ENCODE measurements at regions not wholly inside any gene's neighbourhood (a gene's known extent, or its start where the extent isn't known, plus 50 kb on each side); places are given as distances from the start of the nearest gene placed in this dataset.

DNA sequence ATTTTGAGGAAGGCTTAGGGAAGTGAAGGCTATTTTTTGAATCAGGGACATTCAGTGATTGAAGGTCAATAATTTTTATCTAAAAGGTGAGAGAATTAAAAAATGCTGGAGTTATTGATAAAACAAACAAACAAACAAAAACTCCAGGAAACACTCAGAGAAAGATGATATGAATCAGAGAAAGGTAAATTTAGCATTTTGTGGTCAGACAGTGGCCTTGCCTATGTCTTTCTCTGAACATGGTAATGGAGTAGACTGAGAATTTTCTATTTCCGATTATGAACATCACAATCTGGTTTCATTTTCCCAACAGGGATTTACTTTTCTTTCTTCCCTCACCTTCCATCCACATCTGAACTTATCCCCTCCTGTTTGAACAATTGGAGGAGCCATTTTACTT, 353.6 kb upstream of the RIOK2 start:
- Mint-ChIP-seq H3K27ac (no peak overlapping the region), H3K9me3 (peaks cover 16% of the 10 kb centered on the region), H3K4me1 (no peaks in the 10 kb centered on the region), H3K36me3 (no peaks in the 10 kb centered on the region), H3K4me3 (no peak overlapping the region)
- no peak for ATAC-seq
- DNase-seq (ENCODE audit: low spot score in 2 of 2) = no peak

DNA sequence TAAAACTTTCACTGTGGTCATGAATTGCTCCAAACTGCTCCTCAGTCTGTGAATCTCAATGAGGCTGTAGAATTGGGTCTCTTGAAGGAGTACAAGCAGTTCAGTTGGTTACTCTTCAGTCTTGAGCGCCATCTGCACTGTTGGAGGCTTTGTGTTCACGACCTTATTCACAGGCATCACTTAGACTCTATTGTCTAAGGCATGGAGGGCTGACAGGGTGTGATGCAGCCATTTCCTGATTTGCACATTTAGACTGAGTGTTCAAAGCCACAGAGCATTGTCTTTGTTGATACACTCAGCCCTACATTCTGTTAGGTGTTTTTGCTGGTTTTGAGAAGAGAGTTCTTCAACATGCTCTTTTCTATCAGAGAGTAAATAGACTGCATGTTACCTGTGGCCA, 355.9 kb upstream of the RIOK2 start:
- H3K9me3 Mint-ChIP-seq = peaks cover 8% of the 10 kb centered on the region
- H3K4me1 Mint-ChIP-seq = no peaks in the 10 kb centered on the region
- no peak for DNase-seq (ENCODE audit: low spot score in 2 of 2)
- H3K36me3 Mint-ChIP-seq = no peaks in the 10 kb centered on the region
- no peak overlapping the region for H3K27ac Mint-ChIP-seq
- no peak overlapping the region for H3K4me3 Mint-ChIP-seq
- ATAC-seq = no peak

DNA sequence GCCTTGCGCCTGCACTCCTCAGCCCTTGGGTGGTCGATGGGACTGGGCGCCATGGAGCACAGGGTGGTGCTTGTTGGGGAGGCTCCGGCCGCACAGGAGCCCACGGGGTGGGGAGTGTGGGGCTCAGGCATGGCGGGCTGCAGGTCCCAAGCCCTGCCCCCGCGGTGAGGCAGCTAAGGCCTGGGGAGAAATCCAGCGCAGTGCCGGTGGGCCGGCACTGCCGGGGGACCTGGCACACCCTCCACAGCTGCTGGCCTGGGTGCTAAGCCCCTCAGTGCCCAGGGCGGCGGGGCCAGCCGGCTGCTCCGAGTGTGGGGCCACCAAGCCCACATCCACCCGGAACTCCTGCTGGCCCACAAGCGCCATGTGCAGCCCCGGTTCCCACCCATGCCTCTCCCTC, 358.8 kb upstream of the RIOK2 start:
- no peak for ATAC-seq
- H3K9me3 Mint-ChIP-seq = peaks cover 5% of the 10 kb centered on the region
- no peak overlapping the region for H3K4me3 Mint-ChIP-seq
- no peak overlapping the region for H3K27ac Mint-ChIP-seq
- no peak for DNase-seq (ENCODE audit: low spot score in 2 of 2)
- H3K36me3 Mint-ChIP-seq = no peaks in the 10 kb centered on the region
- H3K4me1 Mint-ChIP-seq = no peaks in the 10 kb centered on the region

DNA sequence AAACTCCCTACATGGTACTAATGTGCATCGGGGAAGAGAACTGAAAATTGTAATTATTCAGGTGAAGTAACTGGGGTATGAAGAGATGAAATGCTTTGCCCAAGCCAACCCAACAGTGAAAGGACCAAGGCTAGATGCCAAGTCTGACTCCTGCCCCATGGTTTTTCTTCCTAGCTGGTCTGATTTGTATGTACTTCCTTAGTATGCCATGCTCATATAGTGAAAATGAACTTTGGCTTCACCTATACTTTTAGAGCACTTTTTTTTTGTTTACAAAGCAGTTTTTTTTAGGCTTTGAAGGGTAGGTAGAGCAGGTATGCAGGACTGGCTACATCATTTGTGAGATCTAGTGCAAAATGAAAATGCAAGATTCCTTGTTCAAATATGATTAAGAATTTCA, 359.4 kb upstream of the RIOK2 start:
- no peaks in the 10 kb centered on the region for H3K4me1 Mint-ChIP-seq
- ATAC-seq (no peak), DNase-seq (ENCODE audit: low spot score in 2 of 2) (no peak)

DNA sequence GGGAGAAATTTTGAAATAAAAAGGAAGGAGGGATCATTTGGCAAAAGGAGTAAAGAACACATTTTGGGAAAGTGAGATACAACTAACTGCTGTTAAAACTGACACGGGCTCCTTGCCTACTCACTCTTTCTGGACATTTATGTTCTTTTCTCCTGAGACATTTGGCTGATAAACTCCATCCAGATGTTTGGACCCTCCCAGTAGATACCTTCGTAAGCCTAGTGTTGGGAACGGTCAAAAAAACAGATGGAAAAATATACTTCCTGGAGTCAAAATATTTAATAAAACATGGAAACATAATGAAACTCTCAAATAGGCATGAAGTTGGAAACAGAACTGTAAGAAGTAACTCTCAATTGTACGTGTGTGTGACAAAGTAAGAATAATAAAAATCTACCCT, 360.1 kb upstream of the RIOK2 start:
- DNase-seq (ENCODE audit: low spot score in 2 of 2) (no peak), ATAC-seq (no peak)
- no peaks in the 10 kb centered on the region for H3K4me1 Mint-ChIP-seq
- H3K36me3 Mint-ChIP-seq = no peaks in the 10 kb centered on the region
- H3K9me3 Mint-ChIP-seq = peaks cover 6% of the 10 kb centered on the region
- no peak overlapping the region for H3K4me3 Mint-ChIP-seq
- H3K27ac Mint-ChIP-seq = no peak overlapping the region

More for the DNA sequence above, 359.4 kb upstream of the RIOK2 start:
- Mint-ChIP-seq H3K9me3 (peaks cover 6% of the 10 kb centered on the region), H3K36me3 (no peaks in the 10 kb centered on the region), H3K4me3 (no peak overlapping the region), H3K27ac (no peak overlapping the region)

DNA sequence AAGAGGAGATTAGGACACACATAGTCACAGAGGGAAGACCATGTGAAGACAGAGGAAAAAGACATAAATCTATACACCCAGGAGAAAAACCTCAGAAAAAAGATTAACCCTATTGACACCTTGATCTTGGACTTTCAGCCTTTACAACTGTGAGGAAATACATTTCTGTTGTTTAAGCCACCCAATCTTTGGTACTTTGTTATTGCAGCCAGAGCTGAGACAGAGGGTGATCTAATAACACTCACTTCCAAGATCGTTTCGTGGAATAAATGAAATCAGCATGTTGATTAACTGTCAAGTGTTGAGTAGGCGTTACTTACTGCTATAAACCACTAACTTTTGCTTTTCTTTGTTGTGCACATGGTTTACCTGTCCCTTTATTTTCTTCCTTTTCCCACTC, 361.2 kb upstream of the RIOK2 start:
- peaks cover 9% of the 10 kb centered on the region for H3K9me3 Mint-ChIP-seq
- no peak for ATAC-seq
- H3K4me3 Mint-ChIP-seq = no peak overlapping the region
- no peak for DNase-seq (ENCODE audit: low spot score in 2 of 2)
- no peaks in the 10 kb centered on the region for H3K4me1 Mint-ChIP-seq
- H3K27ac Mint-ChIP-seq = no peak overlapping the region
- no peaks in the 10 kb centered on the region for H3K36me3 Mint-ChIP-seq

DNA sequence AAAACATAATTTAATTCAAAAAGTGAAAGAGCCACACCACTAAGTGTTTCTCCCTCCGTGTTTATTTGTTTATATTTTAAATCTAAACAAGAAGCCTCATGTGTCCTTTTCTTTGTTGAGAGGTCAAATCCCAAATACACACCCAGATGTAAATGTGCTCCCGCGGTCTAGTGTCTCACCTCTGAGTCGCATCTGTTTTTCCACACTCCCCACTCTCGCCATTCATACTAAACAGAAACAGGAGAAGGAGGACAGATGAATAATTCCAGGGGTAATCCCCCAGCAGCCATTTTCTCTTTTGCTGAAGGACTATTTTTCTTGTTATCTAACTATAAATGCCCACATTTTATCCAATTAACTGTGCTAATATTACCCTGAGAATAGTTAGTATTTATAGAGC, 361.6 kb upstream of the RIOK2 start:
- DNase-seq (ENCODE audit: low spot score in 2 of 2) (no peak), ATAC-seq (no peak)
- H3K27ac Mint-ChIP-seq = no peak overlapping the region
- H3K9me3 Mint-ChIP-seq = peaks cover 9% of the 10 kb centered on the region
- H3K4me3 Mint-ChIP-seq = no peak overlapping the region
- H3K4me1 Mint-ChIP-seq = no peaks in the 10 kb centered on the region
- no peaks in the 10 kb centered on the region for H3K36me3 Mint-ChIP-seq

DNA sequence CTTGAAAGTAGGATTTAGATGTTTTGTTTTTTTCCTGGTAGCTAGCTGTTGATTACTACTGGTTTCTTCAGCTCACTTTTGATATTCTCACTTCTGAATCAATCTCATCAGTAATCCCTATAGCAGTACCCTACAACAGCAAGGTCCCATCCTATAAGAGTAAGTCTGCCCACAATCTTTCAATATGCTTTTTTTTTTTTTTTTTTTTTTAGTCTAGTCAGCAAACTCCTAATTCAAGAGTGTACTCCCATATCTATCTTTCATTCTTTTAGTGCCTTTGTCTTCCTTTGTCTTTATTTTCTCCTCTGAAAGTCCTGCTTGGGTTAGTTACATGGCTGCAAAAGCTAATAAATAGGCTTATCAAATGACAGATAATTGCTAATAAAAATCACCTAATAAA, 362.4 kb upstream of the RIOK2 start:
- no peaks in the 10 kb centered on the region for H3K4me1 Mint-ChIP-seq
- no peak overlapping the region for H3K4me3 Mint-ChIP-seq
- ATAC-seq = no peak
- no peaks in the 10 kb centered on the region for H3K36me3 Mint-ChIP-seq
- H3K27ac Mint-ChIP-seq = no peak overlapping the region
- no peak for DNase-seq (ENCODE audit: low spot score in 2 of 2)
- H3K9me3 Mint-ChIP-seq = peaks cover 9% of the 10 kb centered on the region

DNA sequence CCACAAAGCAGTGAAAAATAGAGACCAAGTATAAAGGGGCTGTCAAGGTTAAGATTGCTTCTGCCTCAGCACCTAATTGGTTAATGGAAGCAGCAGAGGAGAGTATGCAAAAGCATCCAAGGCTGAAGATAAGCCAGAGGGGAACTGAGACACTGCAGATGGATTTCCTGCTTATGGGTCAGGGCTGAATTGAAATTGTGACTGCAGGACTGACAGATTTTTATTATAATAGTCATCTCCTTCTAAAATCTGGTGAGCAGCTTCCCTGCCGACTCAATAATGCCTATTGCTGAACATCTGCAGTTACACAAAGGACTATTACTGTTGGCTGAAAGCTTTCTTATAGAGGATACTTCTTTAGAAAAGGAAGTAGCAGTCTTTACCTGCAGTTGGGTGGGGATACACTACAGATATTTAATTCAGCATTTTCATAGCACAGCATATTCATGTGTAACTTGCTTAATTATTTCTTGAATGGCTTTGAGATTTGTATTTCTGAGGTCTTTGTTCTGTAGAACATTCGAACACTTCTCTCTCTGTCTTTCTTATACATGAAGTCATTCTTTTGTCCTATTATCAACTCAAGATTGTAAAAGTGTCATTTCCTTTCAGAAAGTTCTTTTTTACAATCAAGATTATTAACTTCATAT, 363.0 kb upstream of the RIOK2 start:
- Mint-ChIP-seq H3K4me3 (no peak overlapping the region), H3K36me3 (no peaks in the 10 kb centered on the region)

DNA sequence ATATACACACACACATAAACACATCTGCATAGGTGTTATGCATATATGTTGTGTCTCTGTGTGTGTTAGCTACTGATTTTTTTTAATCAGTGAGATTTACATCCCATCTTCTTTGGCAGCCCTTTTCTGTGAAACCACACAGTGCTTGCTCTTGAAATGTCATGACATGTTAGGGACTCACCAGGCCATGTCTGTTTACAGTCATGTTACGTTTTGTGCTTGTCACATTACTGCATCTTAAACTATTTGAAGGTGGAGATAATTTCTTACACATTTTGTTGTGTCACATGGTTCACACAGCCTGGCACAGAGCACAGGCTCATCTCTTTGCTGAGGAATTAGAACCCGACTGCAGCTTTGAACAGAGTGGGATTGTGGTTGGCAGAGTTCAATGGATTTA, 364.4 kb upstream of the RIOK2 start:
- Mint-ChIP-seq H3K4me1 (no peaks in the 10 kb centered on the region), H3K36me3 (no peaks in the 10 kb centered on the region), H3K27ac (no peak overlapping the region), H3K9me3 (peaks cover 7% of the 10 kb centered on the region), H3K4me3 (no peak overlapping the region)
- DNase-seq (ENCODE audit: low spot score in 2 of 2) = no peak
- ATAC-seq = no peak

More for the DNA sequence above, 363.0 kb upstream of the RIOK2 start:
- Mint-ChIP-seq H3K9me3 (peaks cover 8% of the 10 kb centered on the region), H3K27ac (no peak overlapping the region), H3K4me1 (no peaks in the 10 kb centered on the region)
- DNase-seq (ENCODE audit: low spot score in 2 of 2) (no peak), ATAC-seq (no peak)

DNA sequence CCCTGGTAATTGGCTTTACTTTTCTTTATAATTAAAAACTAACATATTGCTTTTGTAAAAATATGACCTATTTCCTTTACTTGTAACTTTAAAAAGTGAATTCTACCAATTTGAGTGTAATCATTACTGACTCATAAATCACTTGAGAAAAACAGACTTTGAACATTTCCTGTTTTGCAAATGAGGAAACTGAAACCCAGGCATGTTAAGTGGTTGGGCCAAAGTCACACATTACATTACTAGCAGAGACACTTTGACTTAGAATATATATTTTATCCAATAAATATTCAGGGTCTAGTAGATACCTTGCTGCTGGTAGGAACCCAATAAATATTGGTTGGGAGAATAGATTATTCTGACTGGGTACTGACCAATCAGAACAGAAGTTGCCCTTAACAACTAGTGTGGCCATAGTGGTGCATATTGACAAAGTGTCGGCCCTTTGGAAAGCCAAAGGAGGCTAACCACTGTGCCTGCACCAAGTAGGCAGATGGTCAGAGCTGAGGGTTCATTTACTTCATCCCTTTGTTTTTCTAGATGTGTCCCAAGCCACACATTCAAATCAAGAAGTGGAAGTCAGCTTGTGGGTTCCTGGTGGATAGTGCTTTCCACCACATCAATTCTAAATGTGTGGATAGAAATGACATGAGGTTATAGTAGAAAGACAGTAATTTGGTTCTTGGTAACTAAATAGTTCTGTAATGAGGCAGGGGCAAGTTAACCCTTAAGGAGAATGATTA, 365.1 kb upstream of the RIOK2 start:
- H3K9me3 Mint-ChIP-seq = peaks cover 7% of the 10 kb centered on the region
- no peak overlapping the region for H3K4me3 Mint-ChIP-seq
- H3K27ac Mint-ChIP-seq = no peak overlapping the region
- H3K4me1 Mint-ChIP-seq = no peaks in the 10 kb centered on the region
- ATAC-seq = peak; percentile 40
- H3K36me3 Mint-ChIP-seq = no peaks in the 10 kb centered on the region
- no peak for DNase-seq (ENCODE audit: low spot score in 2 of 2)

DNA sequence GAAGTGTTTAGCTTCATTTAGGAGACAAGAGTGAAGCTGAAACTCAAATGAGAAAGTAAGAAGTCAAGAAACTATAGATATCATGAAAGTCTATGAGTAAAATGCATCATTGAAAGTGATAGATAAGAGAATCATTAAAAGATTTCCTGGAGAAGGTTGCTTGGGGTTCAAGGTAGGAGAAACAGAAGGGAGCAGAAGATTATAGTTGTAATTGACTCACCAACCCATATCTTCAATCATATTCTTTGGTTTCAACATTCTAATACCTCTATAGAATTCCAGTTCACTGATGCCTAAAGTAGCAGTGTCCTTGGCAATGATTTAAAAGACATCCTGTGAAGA, 365.7 kb upstream of the RIOK2 start:
- peaks cover 7% of the 10 kb centered on the region for H3K9me3 Mint-ChIP-seq
- no peak for ATAC-seq
- no peak for DNase-seq (ENCODE audit: low spot score in 2 of 2)
- H3K36me3 Mint-ChIP-seq = no peaks in the 10 kb centered on the region
- H3K4me1 Mint-ChIP-seq = no peaks in the 10 kb centered on the region
- H3K27ac Mint-ChIP-seq = no peak overlapping the region
- no peak overlapping the region for H3K4me3 Mint-ChIP-seq

DNA sequence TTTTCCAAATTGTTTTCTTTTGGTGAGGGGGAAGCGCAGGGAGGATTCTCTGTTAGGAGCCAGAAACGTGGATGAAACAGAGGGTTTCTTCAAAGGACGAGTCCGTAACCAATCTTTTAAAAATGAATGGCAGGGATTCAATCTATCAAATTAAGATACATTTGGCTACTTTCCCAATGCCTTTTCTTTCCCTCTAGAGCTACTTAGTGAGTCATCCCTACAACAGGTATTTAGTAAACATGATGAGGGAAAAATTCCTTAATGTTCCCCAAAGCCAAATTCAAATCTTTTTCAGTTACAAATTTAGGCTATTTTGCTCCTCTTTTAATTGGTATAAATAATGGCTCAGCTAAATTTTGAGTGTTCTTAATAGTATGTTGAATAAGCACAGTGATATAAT, 366.4 kb upstream of the RIOK2 start:
- H3K9me3 Mint-ChIP-seq = peaks cover 7% of the 10 kb centered on the region
- ATAC-seq = no peak
- no peak overlapping the region for H3K4me3 Mint-ChIP-seq
- no peak for DNase-seq (ENCODE audit: low spot score in 2 of 2)
- no peaks in the 10 kb centered on the region for H3K4me1 Mint-ChIP-seq
- H3K36me3 Mint-ChIP-seq = no peaks in the 10 kb centered on the region
- no peak overlapping the region for H3K27ac Mint-ChIP-seq

DNA sequence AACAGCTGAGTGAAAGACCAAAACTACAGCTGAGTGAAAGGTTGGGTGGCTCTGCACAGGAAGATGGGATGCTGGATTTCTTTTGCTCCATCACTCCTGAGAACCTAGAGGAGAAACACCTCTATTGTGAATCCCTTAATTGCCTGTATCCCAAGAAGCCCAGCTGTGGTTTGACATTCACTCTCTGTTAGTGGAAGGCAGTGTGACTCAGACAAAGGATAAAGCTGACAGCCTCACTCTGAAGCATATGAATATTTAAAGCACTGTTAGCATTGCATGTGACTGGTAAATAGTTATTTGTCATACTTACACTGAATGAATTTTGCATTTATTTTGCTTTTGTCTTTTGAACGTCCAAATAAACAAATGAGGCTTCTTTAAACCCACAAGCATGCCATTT, 367.1 kb upstream of the RIOK2 start:
- H3K36me3 Mint-ChIP-seq = no peaks in the 10 kb centered on the region
- no peak overlapping the region for H3K27ac Mint-ChIP-seq
- no peak overlapping the region for H3K4me3 Mint-ChIP-seq
- H3K4me1 Mint-ChIP-seq = no peaks in the 10 kb centered on the region
- DNase-seq (ENCODE audit: low spot score in 2 of 2) (no peak), ATAC-seq (no peak)
- peaks cover 7% of the 10 kb centered on the region for H3K9me3 Mint-ChIP-seq

DNA sequence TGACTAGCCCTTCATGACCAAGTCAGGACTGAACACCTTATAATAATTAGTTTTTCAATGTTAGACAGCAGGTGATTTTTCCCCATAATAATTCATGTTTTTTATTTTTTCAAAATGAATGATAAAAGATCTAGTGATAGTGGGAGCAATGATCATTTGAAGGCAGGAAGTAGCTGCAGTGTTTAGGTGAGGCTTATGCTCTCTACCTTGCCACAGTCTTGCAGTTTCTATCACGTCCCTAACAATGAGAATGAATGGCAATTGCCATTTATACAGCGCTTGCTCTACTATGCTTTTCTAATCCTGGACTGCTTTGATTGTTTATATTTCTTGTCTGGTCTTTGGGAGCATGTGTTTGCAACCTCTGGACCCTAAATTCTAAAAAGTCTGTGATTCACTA, 367.8 kb upstream of the RIOK2 start:
- H3K4me3 Mint-ChIP-seq = no peak overlapping the region
- ATAC-seq = no peak

DNA sequence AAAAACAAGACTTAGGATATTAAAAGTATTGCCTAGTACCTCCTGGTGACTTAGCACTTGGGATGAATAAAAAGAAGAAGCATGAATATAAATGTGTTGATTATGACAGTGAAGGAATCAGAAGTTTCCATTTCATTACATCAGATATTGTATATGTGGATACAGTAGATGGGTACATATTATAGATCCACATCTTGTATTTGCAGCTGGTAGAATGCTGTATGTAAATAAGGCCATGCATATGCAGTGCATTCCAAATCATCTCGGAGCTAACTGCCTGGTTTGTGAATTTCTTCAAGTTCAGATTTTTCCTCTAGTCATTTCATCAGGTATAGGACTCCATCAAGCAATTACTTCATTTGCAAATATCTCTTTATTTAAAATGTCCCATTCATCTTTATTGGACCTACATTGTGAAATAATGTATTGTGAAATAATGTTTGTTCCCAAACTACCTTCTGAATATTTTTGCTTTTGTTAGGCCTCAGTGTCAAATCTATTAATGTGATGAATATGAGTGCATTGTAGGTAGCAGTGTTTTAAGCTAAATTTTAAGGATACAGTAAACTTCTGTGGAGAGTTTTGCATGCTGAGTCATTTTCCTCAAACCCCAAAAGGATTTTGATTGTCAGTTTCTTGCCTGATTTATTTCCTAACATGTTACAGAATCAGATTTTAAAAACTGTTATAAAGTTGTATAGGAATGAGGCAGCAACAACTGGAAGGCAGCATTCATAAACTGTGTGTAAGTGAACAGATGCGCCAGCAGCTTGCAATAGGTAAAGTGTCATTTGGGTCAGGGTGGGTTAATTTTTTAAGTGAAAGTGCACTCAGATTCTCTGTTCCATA, 370.8 kb upstream of the RIOK2 start:
- DNase-seq (ENCODE audit: low spot score in 2 of 2) = no peak
- Mint-ChIP-seq H3K9me3 (peaks cover 14% of the 10 kb centered on the region), H3K36me3 (no peaks in the 10 kb centered on the region), H3K4me1 (no peaks in the 10 kb centered on the region), H3K4me3 (no peak overlapping the region), H3K27ac (no peak overlapping the region)
- ATAC-seq = no peak

More for the DNA sequence above, 367.8 kb upstream of the RIOK2 start:
- no peaks in the 10 kb centered on the region for H3K4me1 Mint-ChIP-seq
- H3K9me3 Mint-ChIP-seq = peaks cover 12% of the 10 kb centered on the region
- H3K36me3 Mint-ChIP-seq = no peaks in the 10 kb centered on the region
- DNase-seq (ENCODE audit: low spot score in 2 of 2) = no peak
- no peak overlapping the region for H3K27ac Mint-ChIP-seq

Data from stimulated activated effector memory CD8-positive, alpha-beta T cell treated with anti-CD3 and anti-CD28 coated beads, Interleukin-12 subunit alpha, Interleukin-12 subunit beta, amount 100 ng/mL, for 72 hours (primary cell).